SK-N-SH treated with all-trans-retinoic acid at 6 μM for 48 hours (cell line): ENCODE measurements at regions not wholly inside any gene's neighbourhood (a gene's known extent, or its start where the extent isn't known, plus 50 kb on each side); places are given as distances from the start of the nearest gene placed in this dataset.

ENCODE experiments used
- ATAC-seq: fragments of 200-7000 bp; cut with Tn5 transposase; 3 replicates; pipeline ENCODE4 v1.9.1; 2020; ENCODE audit warnings: mild to moderate bottlenecking, moderate library complexity
- ARNTL ChIP-seq: fragments of 450-650 bp; formaldehyde crosslinking; IDR thresholded peaks from 2 replicates; pipeline ENCODE4 v1.5.0; 2020; ENCODE audit warnings: low read depth, mild to moderate bottlenecking, moderate library complexity, borderline replicate concordance
- BACH2 ChIP-seq: fragments of 250-450 bp; sonication (Bioruptor Pico); IDR thresholded peaks from 2 replicates; pipeline ENCODE4 v1.9.0; 2021; ENCODE audit warnings: mild to moderate bottlenecking, borderline replicate concordance
- CREB5 ChIP-seq: fragments of 250-450 bp; sonication (Bioruptor Pico); IDR thresholded peaks from 2 replicates; pipeline ENCODE4 v1.5.1; 2020; ENCODE audit warnings: low read depth, mild to moderate bottlenecking, moderate library complexity
- CSDC2 ChIP-seq: fragments of 250-450 bp; sonication (Bioruptor Pico); IDR thresholded peaks from 2 replicates; pipeline ENCODE4 v1.5.0; 2020; ENCODE audit warnings: mild to moderate bottlenecking, moderate library complexity
- ESRRG ChIP-seq: fragments of 250-450 bp; sonication (Bioruptor Pico); IDR thresholded peaks from 2 replicates; pipeline ENCODE4 v1.6.1; 2021; ENCODE audit warnings: mild to moderate bottlenecking
- ISL1 ChIP-seq: fragments of 250-450 bp; sonication (Bioruptor Pico); IDR thresholded peaks from 2 replicates; pipeline ENCODE4 v2.1.2; 2022; ENCODE audit warnings: mild to moderate bottlenecking, moderate library complexity
- OSR1 ChIP-seq: fragments of 250-450 bp; sonication (Bioruptor Pico); IDR thresholded peaks from 2 replicates; pipeline ENCODE4 v1.8.0; 2022; ENCODE audit warnings: moderate library complexity, mild to moderate bottlenecking, inconsistent platforms
- PATZ1 ChIP-seq: fragments of 250-450 bp; sonication (Bioruptor Pico); IDR thresholded peaks from 2 replicates; pipeline ENCODE4 v1.8.0; 2020; ENCODE audit warnings: mild to moderate bottlenecking, moderate library complexity, borderline replicate concordance
- POU6F1 ChIP-seq: fragments of 250-450 bp; sonication (Bioruptor Pico); IDR thresholded peaks from 2 replicates; pipeline ENCODE4 v1.8.0; 2021; ENCODE audit warnings: low read depth, mild to moderate bottlenecking, moderate library complexity, borderline replicate concordance
- PPARA ChIP-seq: fragments of 250-450 bp; sonication (Bioruptor Pico); IDR thresholded peaks from 2 replicates; pipeline ENCODE4 v1.5.0; 2020; ENCODE audit warnings: mild to moderate bottlenecking, borderline replicate concordance
- RARB ChIP-seq: fragments of 250-450 bp; sonication (Bioruptor Pico); IDR thresholded peaks from 2 replicates; pipeline ENCODE4 v1.8.0; 2021; ENCODE audit warnings: mild to moderate bottlenecking, moderate library complexity
- TCF4 ChIP-seq: fragments of 250-450 bp; sonication (Bioruptor Pico); IDR thresholded peaks from 2 replicates; pipeline ENCODE4 v1.8.0; 2021; ENCODE audit warnings: mild to moderate bottlenecking, moderate library complexity, borderline replicate concordance
- TOX ChIP-seq: fragments of 250-450 bp; sonication (Bioruptor Pico); IDR thresholded peaks from 2 replicates; pipeline ENCODE4 v1.8.0; 2021; ENCODE audit warnings: mild to moderate bottlenecking, moderate library complexity, borderline replicate concordance
- TSHZ2 ChIP-seq: fragments of 250-450 bp; sonication (Bioruptor Pico); IDR thresholded peaks from 2 replicates; pipeline ENCODE4 v1.5.0; 2020; ENCODE audit warnings: mild to moderate bottlenecking, moderate library complexity
- ZC3H10 ChIP-seq: fragments of 250-450 bp; sonication (Bioruptor Pico); IDR thresholded peaks from 2 replicates; pipeline ENCODE4 v1.5.1; 2021; ENCODE audit warnings: mild to moderate bottlenecking, moderate library complexity
- ZFP3 ChIP-seq: fragments of 250-450 bp; sonication (Bioruptor Pico); IDR thresholded peaks from 2 replicates; pipeline ENCODE4 v1.5.0; 2020; ENCODE audit warnings: mild to moderate bottlenecking, moderate library complexity
- ZFP30 ChIP-seq: fragments of 450-650 bp; formaldehyde crosslinking; IDR thresholded peaks from 2 replicates; pipeline ENCODE4 v1.5.0; 2022; ENCODE audit warnings: mild to moderate bottlenecking, moderate library complexity
- ZNF565 ChIP-seq: fragments of 450-650 bp; formaldehyde crosslinking; conservative IDR thresholded peaks from 2 replicates; pipeline ENCODE4 v1.5.0; 2020; ENCODE audit warnings: low read depth, mild to moderate bottlenecking, moderate library complexity
- ZNF70 ChIP-seq: fragments of 450-650 bp; formaldehyde crosslinking; IDR thresholded peaks from 2 replicates; pipeline ENCODE4 v1.5.0; 2020; ENCODE audit warnings: mild to moderate bottlenecking, moderate library complexity

- no peak for ATAC-seq
- no peak for TF ChIP-seq CSDC2 (CRISPR knock-in tag)
- no peak for TF ChIP-seq PPARA (CRISPR knock-in tag)
- TF ChIP-seq TSHZ2 (CRISPR knock-in tag), result no peak
- TF ChIP-seq ZNF70, result no peak
- TF ChIP-seq TCF4 (CRISPR knock-in tag), result no peak
- TF ChIP-seq ESRRG (CRISPR knock-in tag), result no peak
- TF ChIP-seq TOX (CRISPR knock-in tag), result no peak
- TF ChIP-seq, all 23 proteins: peak for 0
These were observed 120.9 kb downstream of the ANKRD60 start for GRCh38 chr20:58107533-58107932.

GRCh38 chr20:58106143-58106750 lies 122.2 kb downstream of the ANKRD60 start:
- ATAC-seq, result no peak
- TF ChIP-seq CREB5 (CRISPR knock-in tag), result no peak
- TF ChIP-seq TOX (CRISPR knock-in tag), result no peak
- TF ChIP-seq ESRRG (CRISPR knock-in tag), result no peak
- TF ChIP-seq TCF4 (CRISPR knock-in tag), result no peak
- no peak for TF ChIP-seq OSR1 (CRISPR knock-in tag)
- TF ChIP-seq TSHZ2 (CRISPR knock-in tag), result no peak
- TF ChIP-seq ZNF70, result no peak
- no peak for TF ChIP-seq CSDC2 (CRISPR knock-in tag)
- TF ChIP-seq ISL1 (CRISPR knock-in tag), result no peak
- TF ChIP-seq BACH2, result no peak
- TF ChIP-seq RARB, result no peak
- no peak for TF ChIP-seq ZC3H10
- TF ChIP-seq POU6F1, result no peak
- TF ChIP-seq PPARA (CRISPR knock-in tag), result no peak
- TF ChIP-seq ZNF565 (CRISPR knock-in tag), result no peak
- TF ChIP-seq PATZ1 (CRISPR knock-in tag), result no peak
- no peak for TF ChIP-seq ZFP30 (CRISPR knock-in tag)
- TF ChIP-seq ZFP3, result no peak

- no peak for ATAC-seq
These were observed 124.5 kb downstream of the ANKRD60 start for GRCh38 chr20:58103961-58104360.

More at GRCh38 chr20:58103961-58104360, 124.5 kb downstream of the ANKRD60 start:
- no peak for TF ChIP-seq OSR1 (CRISPR knock-in tag)
- no peak for TF ChIP-seq RARB
- no peak for TF ChIP-seq ARNTL
- no peak for TF ChIP-seq PPARA (CRISPR knock-in tag)
- no peak for TF ChIP-seq ZFP30 (CRISPR knock-in tag)
- TF ChIP-seq POU6F1, result no peak
- TF ChIP-seq ISL1 (CRISPR knock-in tag), result no peak
- no peak for TF ChIP-seq CREB5 (CRISPR knock-in tag)
- TF ChIP-seq TSHZ2 (CRISPR knock-in tag), result no peak
- no peak for TF ChIP-seq ESRRG (CRISPR knock-in tag)
- TF ChIP-seq CSDC2 (CRISPR knock-in tag), result no peak
